ENCODE measurements at regions not wholly inside any gene's neighbourhood (a gene's known extent, or its start where the extent isn't known, plus 50 kb on each side); places are given as distances from the start of the nearest gene placed in this dataset.

GRCh38 chr5:116674881-116675625 is 100.4 kb upstream of the SEMA6A start:
- TF ChIP-seq CTCF (IDR thresholded peaks at IDR 0.05; ENCODE audit: low read depth, low read length, missing control alignments): no peak
- DNase-seq (ENCODE audit: low read depth): no peak
- H3K4me3 ChIP-seq (ENCODE audit: low read depth, low read length): no peak overlapping the region

- no peak for TF ChIP-seq CTCF (IDR thresholded peaks at IDR 0.05; ENCODE audit: low read depth, low read length, missing control alignments)
- no peak overlapping the region for H3K4me3 ChIP-seq (ENCODE audit: low read depth, low read length)
- no peak for DNase-seq (ENCODE audit: low read depth)
Observed at GRCh38 chr5:116673453-116673852, 98.8 kb upstream of the SEMA6A start.

- no peak for DNase-seq (ENCODE audit: low read depth)
- H3K4me3 ChIP-seq (ENCODE audit: low read depth, low read length): no peak overlapping the region
- no peak for TF ChIP-seq CTCF (IDR thresholded peaks at IDR 0.05; ENCODE audit: low read depth, low read length, missing control alignments)
Observed at GRCh38 chr5:116672203-116672602, 97.6 kb upstream of the SEMA6A start.

GRCh38 chr5:116671211-116671736 is 96.7 kb upstream of the SEMA6A start:
- peak; percentile 63 for DNase-seq (ENCODE audit: low read depth)
- no peak for TF ChIP-seq CTCF (IDR thresholded peaks at IDR 0.05; ENCODE audit: low read depth, low read length, missing control alignments)
- no peak overlapping the region for H3K4me3 ChIP-seq (ENCODE audit: low read depth, low read length)

- TF ChIP-seq CTCF (IDR thresholded peaks at IDR 0.05; ENCODE audit: low read depth, low read length, missing control alignments): no peak
- no peak for DNase-seq (ENCODE audit: low read depth)
- no peak overlapping the region for H3K4me3 ChIP-seq (ENCODE audit: low read depth, low read length)
Observed at GRCh38 chr5:116669261-116670031, 94.8 kb upstream of the SEMA6A start.

GRCh38 chr5:116668390-116668789 is 93.8 kb upstream of the SEMA6A start:
- H3K4me3 ChIP-seq (ENCODE audit: low read depth, low read length): no peak overlapping the region
- no peak for TF ChIP-seq CTCF (IDR thresholded peaks at IDR 0.05; ENCODE audit: low read depth, low read length, missing control alignments)
- DNase-seq (ENCODE audit: low read depth): no peak
